ENCODE measurements at regions not wholly inside any gene's neighbourhood (a gene's known extent, or its start where the extent isn't known, plus 50 kb on each side); places are given as distances from the start of the nearest gene placed in this dataset.

- TF ChIP-seq ZNF416 (CRISPR knock-in tag; IDR thresholded peaks at IDR 0.05) = no peak
- no peak for TF ChIP-seq CTCF (IDR thresholded peaks at IDR 0.05)
- TF ChIP-seq MAX (CRISPR knock-in tag; IDR thresholded peaks at IDR 0.05) = no peak
- no peak for TF ChIP-seq TEAD1 (CRISPR knock-in tag; IDR thresholded peaks at IDR 0.05)
- no peak for TF ChIP-seq RELA (CRISPR knock-in tag; IDR thresholded peaks at IDR 0.05; ENCODE audit: borderline replicate concordance)
- TF ChIP-seq E2F1 (CRISPR knock-in tag; IDR thresholded peaks at IDR 0.05) = no peak
- TF ChIP-seq ATF2 (CRISPR knock-in tag; IDR thresholded peaks at IDR 0.05; ENCODE audit: borderline replicate concordance, low read depth) = no peak
- TF ChIP-seq ERG (CRISPR knock-in tag; IDR thresholded peaks at IDR 0.05) = no peak
- no peak for TF ChIP-seq ZBTB43 (CRISPR knock-in tag; IDR thresholded peaks at IDR 0.05)
- TF ChIP-seq SP1 (CRISPR knock-in tag; conservative IDR thresholded peaks at IDR 0.05) = no peak
- no peak for TF ChIP-seq NFYB (CRISPR knock-in tag; conservative IDR thresholded peaks at IDR 0.05; ENCODE audit: low read depth)
Observed at GRCh38 chr3:90221900-90222299, 1114.5 kb downstream of the EPHA3 start.

All from WTC11 (cell line).